Fibroblast of the aortic adventitia (primary cell): ENCODE measurements at regions not wholly inside any gene's neighbourhood (a gene's known extent, or its start where the extent isn't known, plus 50 kb on each side); places are given as distances from the start of the nearest gene placed in this dataset.

Source experiments
- DNase-seq: peaks from one replicate; pipeline ENCODE4 v3.0.0-alpha.2; 2010; ENCODE audit warnings: low read depth
- H3K4me3 ChIP-seq: 2 replicates; pipeline ENCODE4 v1.5.1; 2011; ENCODE audit warnings: low read depth, mild to moderate bottlenecking, control low read depth, low read length, moderate library complexity
- CTCF ChIP-seq: IDR thresholded peaks from 2 replicates; pipeline ENCODE4 v1.5.1; 2011; ENCODE audit warnings: mild to moderate bottlenecking, low read length, control low read depth, inconsistent platforms; ENCODE audit not compliant: insufficient read depth

DNA sequence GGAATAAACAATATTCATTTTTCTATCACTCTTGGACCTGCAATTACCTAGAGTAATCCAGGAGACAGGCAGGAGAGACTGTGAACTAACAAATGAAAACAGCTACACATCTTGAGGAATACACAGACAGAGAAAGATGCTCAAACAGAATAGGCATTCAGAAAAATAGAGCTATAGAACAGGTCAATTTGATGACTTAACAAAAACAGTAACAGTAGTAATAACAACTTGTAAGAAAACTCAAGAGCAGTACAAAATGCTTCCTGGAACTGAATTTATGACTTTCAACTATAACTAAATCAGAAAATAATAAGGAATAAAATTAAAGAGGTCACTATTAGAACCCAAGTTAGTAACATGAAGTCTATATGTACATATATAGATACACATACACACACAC, 579.3 kb downstream of the TLR4 start:
- TF ChIP-seq CTCF = no peak
- DNase-seq = no peak
- no peak overlapping the region for H3K4me3 ChIP-seq

GRCh38 chr9:118290116-118290515, 585.9 kb downstream of the TLR4 start:
- DNase-seq = no peak
- no peak overlapping the region for H3K4me3 ChIP-seq
- no peak for TF ChIP-seq CTCF

GRCh38 chr9:118295413-118295812, 591.2 kb downstream of the TLR4 start:
- no peak overlapping the region for H3K4me3 ChIP-seq
- no peak for DNase-seq
- TF ChIP-seq CTCF = no peak

GRCh38 chr9:118302721-118303120, 598.5 kb downstream of the TLR4 start:
- TF ChIP-seq CTCF = no peak
- no peak for DNase-seq
- no peak overlapping the region for H3K4me3 ChIP-seq

- no peak for TF ChIP-seq CTCF
- no peak overlapping the region for H3K4me3 ChIP-seq
- no peak for DNase-seq
Measured at GRCh38 chr9:118303216-118303615, 599.0 kb downstream of the TLR4 start.

- TF ChIP-seq CTCF = no peak
- no peak overlapping the region for H3K4me3 ChIP-seq
- no peak for DNase-seq
Measured at GRCh38 chr9:118305331-118305730, 601.1 kb downstream of the TLR4 start.

- no peak for DNase-seq
Measured at GRCh38 chr9:118306801-118307200, 602.6 kb downstream of the TLR4 start.

More at GRCh38 chr9:118306801-118307200, 602.6 kb downstream of the TLR4 start:
- TF ChIP-seq CTCF = no peak
- no peak overlapping the region for H3K4me3 ChIP-seq
